Esophagus muscularis mucosa (tissue), 4 donors: ENCODE measurements at regions not wholly inside any gene's neighbourhood (a gene's known extent, or its start where the extent isn't known, plus 50 kb on each side); places are given as distances from the start of the nearest gene placed in this dataset.

Source experiments
- DNase-seq: peaks from one replicate; pipeline ENCODE4 v3.0.0-alpha.2; 2017; ENCODE audit errors: extremely low spot score
- H3K27ac ChIP-seq, 4 donors: fragments of 200-600 bp; sonication (generic); replicated peaks in 1 of 4; 1 replicate in 3 of 4; 2 replicates in 1 of 4; pipeline ENCODE4 v1.5.1; 2016 to 2019; ENCODE audit warnings: mild to moderate bottlenecking in 1 of 4
- H3K27me3 ChIP-seq, 4 donors: fragments of 200-600 bp; sonication (generic); one replicate each; pipeline versions ENCODE4 v1.5.1 to v1.6.0; 2016 to 2019
- H3K36me3 ChIP-seq, 4 donors: fragments of 200-600 bp; sonication (generic); one replicate each; pipeline ENCODE4 v1.5.1; 2016 to 2019
- H3K4me1 ChIP-seq, 4 donors: fragments of 200-600 bp; sonication (generic); one replicate each; pipeline ENCODE4 v1.5.1; 2016 to 2019
- H3K4me3 ChIP-seq, 4 donors: fragments of 200-600 bp; sonication (generic); 1 replicate in 2 of 4; 2 replicates in 2 of 4; pipeline ENCODE4 v1.5.1; 2016 to 2019; ENCODE audit warnings: mild to moderate bottlenecking in 4 of 4, moderate library complexity in 1 of 4
- H3K9me3 ChIP-seq, 4 donors: fragments of 200-600 bp; sonication (generic); 1 replicate in 3 of 4; 2 replicates in 1 of 4; pipeline ENCODE4 v1.5.1; 2016 to 2019
- CTCF ChIP-seq, 3 experiments: fragments of 200-600 bp in 2 of 3; fragments of 450-650 bp in 1 of 3; sonication (generic) in 2 of 3; IDR thresholded peaks; one replicate each; pipeline ENCODE4 v1.5.1; 2017 to 2019; ENCODE audit warnings: antibody characterized with exemption in 3 of 3, mild to moderate bottlenecking in 2 of 3, moderate library complexity in 1 of 3
- EP300 ChIP-seq: sonication (generic); formaldehyde crosslinking; IDR thresholded peaks from one replicate; pipeline ENCODE4 v1.6.1; 2017; ENCODE audit warnings: antibody characterized with exemption
- POLR2A ChIP-seq: fragments of 450-650 bp; IDR thresholded peaks from one replicate; pipeline ENCODE4 v1.6.1; 2017; ENCODE audit warnings: antibody characterized with exemption, moderate library complexity, mild to moderate bottlenecking, low read depth
- POLR2AphosphoS5 ChIP-seq, 2 donors: sonication (generic); formaldehyde crosslinking; IDR thresholded peaks; one replicate each; pipeline ENCODE4 v1.6.1; 2017; ENCODE audit warnings: antibody characterized with exemption in 2 of 2
- WGBS: methylation state at CpG from one replicate; pipeline ENCODE4 v1.1.5; 2018; 5-methylcytosine and 5-hydroxymethylcytosine counted together
- intact Hi-C: fragments of 100-400 bp; cut with DNase I; formaldehyde crosslinking; loops from one replicate; pipeline ENCODE4 v1.15.1; 2023

- Histone ChIP-seq H3K36me3 (no peaks in the 10 kb centered on the region), H3K27ac (no peak overlapping the region), H3K4me1 (no peaks in the 10 kb centered on the region), H3K27me3 (no peaks in the 10 kb centered on the region), H3K9me3 (no peaks in the 10 kb centered on the region), H3K4me3 (no peak overlapping the region)
- no peak for DNase-seq
- intact Hi-C loops, result no loop called here
- TF ChIP-seq POLR2A (no peak), CTCF (IDR thresholded peaks at IDR 0.05) (no peak), POLR2AphosphoS5 (IDR thresholded peaks at IDR 0.05) (no peak), EP300 (no peak)
- 89% methylated on average over 1 of the region's 1 CpG for WGBS
Observed at GRCh38 chr12:84643993-84644392, 268.6 kb downstream of the SLC6A15 start.

- H3K27me3 ChIP-seq, result no peaks in the 10 kb centered on the region
- H3K9me3 ChIP-seq, result no peaks in the 10 kb centered on the region
- intact Hi-C loops, result no loop called here
- WGBS, result 66% methylated on average over 2 of the region's 2 CpGs
- H3K4me1 ChIP-seq, result no peaks in the 10 kb centered on the region
- H3K36me3 ChIP-seq, result no peaks in the 10 kb centered on the region
- H3K4me3 ChIP-seq, result no peak overlapping the region
- no peak for TF ChIP-seq CTCF (IDR thresholded peaks at IDR 0.05)
- TF ChIP-seq EP300, result no peak
- no peak for TF ChIP-seq POLR2A
- TF ChIP-seq POLR2AphosphoS5 (IDR thresholded peaks at IDR 0.05), result no peak
- no peak for DNase-seq
- no peak overlapping the region for H3K27ac ChIP-seq
Observed at GRCh38 chr12:84641940-84642545, 270.6 kb downstream of the SLC6A15 start.

GRCh38 chr12:84638811-84639368, 273.7 kb downstream of the SLC6A15 start:
- WGBS, result 84% methylated on average over 2 of the region's 2 CpGs
- Histone ChIP-seq H3K36me3 (no peaks in the 10 kb centered on the region), H3K27me3 (no peaks in the 10 kb centered on the region), H3K4me3 (no peak overlapping the region), H3K4me1 (no peaks in the 10 kb centered on the region), H3K9me3 (no peaks in the 10 kb centered on the region), H3K27ac (no peak overlapping the region)
- intact Hi-C loops, result no loop called here
- DNase-seq, result no peak
- TF ChIP-seq POLR2A (no peak), POLR2AphosphoS5 (IDR thresholded peaks at IDR 0.05) (no peak), EP300 (no peak)

GRCh38 chr12:84637926-84638325, 274.7 kb downstream of the SLC6A15 start:
- no peak for TF ChIP-seq CTCF (IDR thresholded peaks at IDR 0.05)
- no peak for TF ChIP-seq POLR2A
- TF ChIP-seq POLR2AphosphoS5 (IDR thresholded peaks at IDR 0.05), result no peak
- TF ChIP-seq EP300, result no peak

GRCh38 chr12:84636801-84637290, 275.8 kb downstream of the SLC6A15 start:
- no peak for DNase-seq
- Histone ChIP-seq H3K27me3 (no peaks in the 10 kb centered on the region), H3K9me3 (no peaks in the 10 kb centered on the region), H3K36me3 (no peaks in the 10 kb centered on the region), H3K27ac (no peak overlapping the region), H3K4me3 (no peak overlapping the region), H3K4me1 (no peaks in the 10 kb centered on the region)
- intact Hi-C loops, result no loop called here
- no peak for TF ChIP-seq POLR2AphosphoS5 (IDR thresholded peaks at IDR 0.05)
- no peak for TF ChIP-seq EP300
- TF ChIP-seq POLR2A, result no peak
- TF ChIP-seq CTCF (IDR thresholded peaks at IDR 0.05), result no peak

More at GRCh38 chr12:84637926-84638325, 274.7 kb downstream of the SLC6A15 start:
- no peak overlapping the region for H3K27ac ChIP-seq
- intact Hi-C loops, result no loop called here
- H3K27me3 ChIP-seq, result no peaks in the 10 kb centered on the region
- H3K4me3 ChIP-seq, result no peak overlapping the region
- H3K36me3 ChIP-seq, result no peaks in the 10 kb centered on the region
- H3K4me1 ChIP-seq, result no peaks in the 10 kb centered on the region
- DNase-seq, result no peak
- no peaks in the 10 kb centered on the region for H3K9me3 ChIP-seq
